HG03139 (cell line): ENCODE measurements at regions not wholly inside any gene's neighbourhood (a gene's known extent, or its start where the extent isn't known, plus 50 kb on each side); places are given as distances from the start of the nearest gene placed in this dataset.

ENCODE experiments used
- ATAC-seq: cut with Tn5 transposase; IDR thresholded peaks from one replicate; pipeline ENCODE4 v1.9.1; 2021; ENCODE audit not compliant: unreplicated experiment

DNA sequence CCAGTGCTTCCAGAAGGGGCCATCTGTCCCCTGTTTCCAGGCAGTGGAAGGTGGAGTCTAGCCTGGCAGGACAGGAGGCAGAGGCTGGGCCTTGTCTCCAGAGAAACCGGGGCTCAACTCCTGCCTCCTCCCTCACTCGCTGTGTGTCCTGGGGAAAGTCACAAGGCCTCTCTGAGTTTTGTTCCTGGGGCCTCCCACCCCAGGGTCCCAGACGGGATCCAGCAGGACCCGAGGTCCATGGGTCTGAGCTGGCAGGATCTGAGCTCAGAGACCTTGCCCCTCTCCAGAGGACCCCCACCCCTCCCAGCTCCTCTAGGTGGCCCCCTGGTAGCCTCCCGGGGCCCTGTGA lies 72.2 kb upstream of the TAF1B start:
- no peak for ATAC-seq

DNA sequence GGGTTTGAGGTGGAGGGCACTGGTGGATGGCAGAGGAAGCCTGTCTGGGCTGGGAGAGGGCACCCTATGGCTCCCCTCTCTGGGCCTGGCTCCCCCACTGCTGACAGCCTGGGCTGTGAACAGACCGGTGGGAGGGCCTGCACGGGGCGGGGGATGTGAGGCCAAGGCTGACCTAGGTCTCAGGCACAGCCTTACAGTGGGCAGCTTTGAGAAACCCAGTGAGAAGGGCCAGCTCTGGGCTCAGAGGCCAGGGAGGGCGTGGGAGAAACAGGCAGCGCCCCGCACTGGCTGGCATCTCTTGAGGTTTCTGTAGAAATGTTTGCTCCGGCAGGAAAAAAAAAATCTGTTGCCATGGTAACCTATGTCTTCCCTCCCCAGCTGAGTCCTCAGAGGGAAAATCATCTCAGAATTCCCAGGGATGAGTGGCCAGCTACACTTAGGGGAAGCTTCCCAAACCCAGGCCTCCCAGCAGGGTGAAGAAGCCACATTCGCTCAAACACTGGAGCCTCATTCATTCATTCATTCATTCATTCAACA lies 71.7 kb upstream of the TAF1B start:
- no peak for ATAC-seq

DNA sequence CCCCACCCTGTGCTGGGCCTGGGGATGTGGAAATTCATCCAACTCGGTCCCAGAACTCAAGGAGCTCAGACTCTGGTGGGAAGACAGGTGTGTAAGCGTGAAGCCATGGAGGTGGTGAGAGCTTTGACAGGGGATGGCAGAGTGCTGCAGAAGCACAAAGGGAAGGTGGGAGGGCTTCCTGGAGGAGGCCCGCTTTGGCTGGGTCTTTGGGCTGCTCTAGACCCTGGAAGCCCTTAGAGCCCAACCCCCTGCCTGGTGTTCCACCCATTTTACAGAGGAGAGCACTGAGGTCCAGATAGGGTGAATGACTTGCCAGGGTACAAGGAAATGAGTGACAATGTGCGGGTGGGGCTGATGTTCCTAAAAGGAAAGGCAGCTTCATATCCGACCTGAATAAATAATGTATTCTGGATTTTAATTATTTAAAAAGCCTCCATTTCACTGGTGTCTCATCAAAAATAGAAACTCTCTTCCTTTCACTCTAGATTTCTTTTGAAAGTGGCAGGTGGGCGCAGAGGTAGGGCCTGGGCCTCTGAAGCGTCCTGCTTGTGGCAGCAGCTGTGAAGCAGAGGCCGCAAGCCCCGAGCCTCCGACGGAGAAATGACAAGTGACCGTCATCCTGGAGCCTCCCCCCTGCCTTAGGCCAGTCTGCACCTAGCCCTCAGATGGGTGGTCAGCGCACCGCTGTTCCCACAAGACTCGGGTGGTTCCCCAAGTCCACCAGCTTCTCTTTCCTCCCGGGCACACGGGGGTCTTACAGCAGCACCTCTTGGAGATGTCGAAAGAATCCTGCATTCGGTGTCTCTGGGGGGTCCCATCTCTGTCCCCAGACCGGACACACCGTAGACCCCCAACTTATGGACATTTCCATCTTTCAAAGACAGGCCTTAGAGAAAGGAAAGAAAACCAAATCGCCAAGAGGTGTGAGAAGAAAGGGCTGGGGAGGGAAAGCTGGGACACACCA lies 71.0 kb upstream of the TAF1B start:
- ATAC-seq: no peak

- no peak for ATAC-seq
These were observed 70.0 kb upstream of the TAF1B start for GRCh38 chr2:9772999-9773902.

DNA sequence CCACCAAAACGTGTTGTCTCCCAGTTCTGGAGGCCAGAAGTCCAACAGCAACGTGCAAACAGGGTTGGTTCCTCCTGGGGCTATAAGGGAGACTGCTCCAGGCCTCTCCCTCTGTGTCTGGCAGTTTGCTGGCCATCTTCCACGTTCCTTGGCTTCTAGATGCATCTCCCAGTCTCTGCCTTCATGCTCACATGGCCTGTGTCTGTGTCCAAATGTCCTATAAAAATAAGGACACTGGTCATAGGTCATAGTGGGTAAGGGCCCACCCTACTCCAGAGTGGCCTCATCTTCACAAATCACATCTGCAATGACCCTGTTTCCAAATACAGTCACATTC lies 69.4 kb upstream of the TAF1B start:
- ATAC-seq: no peak

- ATAC-seq: no peak
These were observed 69.0 kb upstream of the TAF1B start for GRCh38 chr2:9774266-9774665.

- no peak for ATAC-seq
These were observed 67.9 kb upstream of the TAF1B start for GRCh38 chr2:9775351-9775750.

DNA sequence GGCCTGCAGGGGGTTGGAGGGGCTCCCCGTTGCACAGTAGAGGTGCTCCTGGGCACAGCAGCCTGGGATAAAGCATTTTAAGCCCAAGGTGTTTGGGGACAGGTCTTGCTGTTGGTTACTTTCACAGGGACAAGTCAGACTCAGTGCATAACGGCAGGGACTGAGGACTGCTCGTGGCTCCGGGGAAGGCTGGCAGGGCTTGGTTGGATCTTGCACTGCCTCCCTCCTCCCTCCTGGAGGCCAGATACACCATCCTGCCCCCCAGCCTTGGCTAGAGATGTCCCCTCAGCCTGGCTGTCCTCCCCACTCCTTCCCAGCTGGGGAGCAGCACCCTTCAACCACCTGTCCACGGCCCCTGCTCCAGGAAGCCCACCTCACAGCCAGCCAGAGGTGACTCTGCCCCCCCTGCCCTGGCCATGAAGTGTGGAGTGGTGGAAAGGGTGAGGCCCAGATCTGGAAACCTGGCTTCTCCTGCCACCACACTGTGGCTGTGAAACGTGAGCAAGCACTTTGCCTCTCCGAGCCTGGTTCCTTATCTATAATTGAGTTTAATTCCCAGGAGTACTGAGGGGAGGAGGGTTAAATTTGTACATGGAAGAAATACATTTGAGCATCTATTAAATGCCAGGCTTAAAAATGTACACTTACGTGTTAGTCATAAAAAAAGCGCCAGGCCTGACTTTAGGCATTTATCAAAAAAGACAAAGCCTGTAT lies 67.1 kb upstream of the TAF1B start:
- no peak for ATAC-seq

DNA sequence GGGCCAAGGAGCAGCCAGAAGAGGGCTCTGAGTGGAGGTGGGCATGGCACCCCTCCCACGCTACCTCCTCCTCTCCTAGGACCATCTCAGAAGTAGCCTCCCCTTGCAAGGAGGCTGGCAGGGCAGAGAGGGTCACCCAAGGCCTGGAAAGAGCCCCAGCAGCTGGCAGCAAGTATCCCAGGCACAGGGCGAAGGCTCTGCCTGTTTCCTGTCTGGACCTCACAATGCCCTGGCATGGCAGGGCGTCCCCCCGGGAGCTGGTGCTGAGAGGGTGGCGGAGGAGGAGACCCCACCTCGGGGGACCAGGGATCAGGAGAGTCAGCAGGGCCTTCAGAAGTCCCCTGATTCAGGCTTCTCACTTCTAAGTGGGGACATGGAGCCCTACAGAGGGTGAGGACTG lies 66.2 kb upstream of the TAF1B start:
- ATAC-seq: no peak

GRCh38 chr2:9778012-9778411 lies 65.3 kb upstream of the TAF1B start:
- no peak for ATAC-seq

GRCh38 chr2:9778471-9779316 lies 64.6 kb upstream of the TAF1B start:
- no peak for ATAC-seq

- no peak for ATAC-seq
These were observed 63.5 kb upstream of the TAF1B start for GRCh38 chr2:9779596-9780264.

DNA sequence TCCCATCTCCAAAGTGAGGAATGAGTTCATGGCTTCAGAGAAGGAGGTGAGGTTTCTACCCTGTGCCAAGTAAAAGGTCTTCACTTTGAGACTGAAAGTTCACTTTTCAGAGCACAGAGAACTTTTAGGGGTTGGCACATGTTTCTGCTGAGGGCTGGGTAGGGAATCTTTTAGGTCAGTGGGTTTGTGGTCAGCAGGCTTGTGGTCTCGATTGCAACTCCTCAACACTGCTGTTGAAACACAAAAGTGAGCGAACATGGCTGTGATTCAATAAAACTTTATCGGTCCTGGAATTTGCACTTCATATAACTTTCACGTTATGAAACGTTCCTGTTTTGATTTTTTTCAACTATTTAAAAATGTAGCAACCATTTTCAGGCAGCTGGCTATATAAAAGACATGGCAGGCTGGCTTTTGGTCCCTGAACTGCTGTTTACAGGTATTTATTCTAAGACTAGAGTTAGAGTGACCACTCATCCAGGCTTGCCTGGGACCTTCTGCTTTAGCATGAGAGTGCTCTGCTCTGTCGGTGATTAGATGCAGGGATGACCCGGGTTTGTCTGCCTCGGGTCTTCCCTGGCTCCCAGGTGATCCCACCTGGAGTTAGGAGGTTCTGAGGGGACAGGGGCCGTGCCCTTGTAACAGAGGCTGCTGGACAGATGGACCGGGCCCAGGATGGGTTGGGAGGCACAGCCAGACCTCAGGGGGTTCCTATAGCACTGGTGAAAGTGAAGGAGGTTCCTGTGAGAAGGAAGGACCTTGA lies 62.7 kb upstream of the TAF1B start:
- ATAC-seq: no peak

DNA sequence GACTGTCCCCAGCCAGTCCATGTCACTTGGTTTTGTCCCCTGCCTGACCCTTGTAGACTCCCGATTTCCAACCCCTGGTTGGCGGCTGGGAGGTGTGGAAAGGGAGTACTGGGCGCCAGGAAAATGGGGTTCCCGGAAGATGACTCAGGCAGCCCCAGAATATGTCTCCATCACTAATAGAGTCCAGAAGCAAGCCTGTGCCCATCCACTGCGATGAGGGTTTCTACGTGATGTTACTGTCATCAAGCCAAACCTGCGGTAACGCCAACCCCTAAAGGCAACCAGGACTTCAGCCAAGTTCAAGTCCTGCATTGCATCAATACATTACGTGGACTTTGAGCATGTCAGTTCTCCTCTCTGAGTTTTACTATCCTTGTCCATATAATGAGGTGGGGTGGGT lies 62.0 kb upstream of the TAF1B start:
- ATAC-seq: no peak

DNA sequence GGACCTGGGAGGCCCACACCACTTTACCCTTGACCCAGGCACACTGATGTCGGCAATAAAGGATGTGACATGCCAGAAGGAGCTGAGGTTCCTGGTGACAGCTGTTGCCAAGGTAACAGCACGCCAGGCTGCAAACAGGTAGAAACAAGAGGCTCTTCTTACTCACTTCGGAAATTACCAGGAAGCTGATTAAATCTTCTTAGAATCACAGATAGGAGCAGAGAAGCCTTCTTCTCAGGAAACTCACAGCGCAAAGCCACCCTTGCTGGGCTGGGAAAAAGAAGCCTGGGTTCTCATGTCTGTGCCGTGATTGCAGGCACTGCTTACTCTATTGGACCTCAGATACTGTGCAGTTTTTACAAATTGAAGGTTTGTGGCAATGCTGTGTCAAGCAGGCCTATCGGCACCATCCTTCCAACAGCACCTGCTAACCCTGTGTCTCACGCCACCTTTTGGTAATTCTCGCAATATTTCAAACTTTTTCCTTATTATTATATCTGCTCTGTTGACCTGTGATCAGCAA lies 61.0 kb upstream of the TAF1B start:
- no peak for ATAC-seq

DNA sequence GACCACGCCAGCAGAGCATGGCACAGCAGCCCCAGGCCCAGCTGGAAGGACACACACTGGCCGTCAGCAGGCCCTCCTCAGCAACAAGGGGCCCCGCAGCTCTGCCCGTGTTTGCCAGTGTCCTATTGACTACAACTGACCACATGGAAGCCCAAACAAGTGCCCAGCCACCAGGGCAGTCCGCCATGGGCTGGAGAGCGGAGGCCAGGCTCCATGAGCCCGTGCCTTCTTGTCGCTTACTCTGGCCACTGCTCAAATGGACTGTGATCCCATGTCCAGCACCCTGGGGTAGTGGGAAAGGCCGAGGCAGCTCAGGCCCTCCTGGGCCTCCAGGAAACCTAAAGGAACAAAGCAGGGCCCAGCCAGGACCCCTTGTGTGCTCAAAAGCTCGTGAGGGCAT lies 53.9 kb upstream of the TAF1B start:
- ATAC-seq: no peak

GRCh38 chr2:9790702-9791225 lies 52.5 kb upstream of the TAF1B start:
- no peak for ATAC-seq

DNA sequence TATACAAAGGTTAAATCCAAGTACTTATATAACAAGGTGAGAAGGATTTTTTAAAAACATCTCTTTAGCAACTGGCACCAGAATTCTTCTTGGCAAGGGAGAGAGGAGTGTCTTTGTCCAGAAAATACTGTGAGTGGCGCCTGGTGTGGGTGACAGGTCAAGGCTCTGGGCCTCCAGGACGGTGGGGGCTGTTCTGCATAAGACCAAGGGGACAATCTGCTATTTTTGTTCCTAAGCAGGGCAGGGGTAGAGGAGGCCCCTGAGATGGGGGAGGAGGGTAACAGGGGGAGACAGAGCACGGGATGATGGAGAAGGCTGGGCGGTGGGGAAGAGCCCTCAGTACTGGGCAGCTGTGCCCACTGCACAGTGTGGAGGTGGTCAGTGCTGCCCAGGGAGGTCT lies 51.6 kb upstream of the TAF1B start:
- ATAC-seq: no peak
